ENCODE measurements at regions not wholly inside any gene's neighbourhood (a gene's known extent, or its start where the extent isn't known, plus 50 kb on each side); places are given as distances from the start of the nearest gene placed in this dataset.

DNA sequence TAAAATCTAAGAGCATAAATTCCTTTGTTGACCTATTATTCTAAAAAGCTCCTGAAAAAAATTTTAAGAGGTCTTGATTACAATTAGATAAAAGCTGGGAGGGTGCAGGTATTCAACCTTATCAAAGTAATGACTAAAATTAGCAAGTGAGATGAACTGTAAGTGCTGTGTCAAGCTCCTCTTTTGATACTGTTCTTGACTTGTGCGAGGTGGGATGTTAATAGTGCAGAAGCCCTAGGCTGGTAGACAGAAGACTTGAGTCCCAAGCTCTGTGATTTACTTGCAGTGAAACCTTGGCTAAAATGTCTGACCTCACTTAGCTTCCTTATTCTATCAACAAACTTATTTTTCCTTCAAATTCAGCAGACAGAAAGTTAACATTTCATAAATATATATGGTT, 637.5 kb downstream of the DSC3 start:
- Histone ChIP-seq H3K9ac (no peak overlapping the region), H3K4me3 (no peak overlapping the region), H4K20me1 (no peaks in the 10 kb centered on the region), H3K27me3 (no peaks in the 10 kb centered on the region), H3K4me2 (no peak overlapping the region), H3K36me3 (no peaks in the 10 kb centered on the region), H3K4me1 (peaks cover 0 to 12% (median 0%) of the 10 kb centered on the region in 10 experiments; a peak in 6 of 20 replicates), H3K9me3 (replicated peaks in 1 of 11) (peaks cover 7 to 22% (median 12%) of the 10 kb centered on the region in 11 experiments; a peak in 20 of 22 replicates), H3K27ac (no peak overlapping the region)
- TF ChIP-seq Cebpa-rat (IDR thresholded peaks at IDR 0.05): no peak

- Histone ChIP-seq H3K27ac (no peak overlapping the region), H4K20me1 (no peaks in the 10 kb centered on the region), H3K4me2 (no peak overlapping the region), H3K36me3 (no peaks in the 10 kb centered on the region), H3K9ac (no peak overlapping the region), H3K9me3 (replicated peaks in 1 of 11) (peaks cover 5 to 16% (median 7%) of the 10 kb centered on the region in 11 experiments; a peak in 20 of 22 replicates), H3K4me1 (peaks cover 0 to 12% (median 0%) of the 10 kb centered on the region in 10 experiments; a peak in 6 of 20 replicates), H3K4me3 (no peak overlapping the region), H3K27me3 (no peaks in the 10 kb centered on the region)
- TF ChIP-seq Cebpa-rat (IDR thresholded peaks at IDR 0.05): no peak
These were observed 638.1 kb downstream of the DSC3 start for GRCh38 chr18:30404422-30404821.

- no peak overlapping the region for H3K27ac ChIP-seq
- no peak overlapping the region for H3K4me2 ChIP-seq
- peaks cover 0 to 12% (median 0%) of the 10 kb centered on the region in 10 experiments; a peak in 6 of 20 replicates for H3K4me1 ChIP-seq
- H3K27me3 ChIP-seq: no peaks in the 10 kb centered on the region
- H3K9me3 ChIP-seq (replicated peaks in 1 of 11): peaks cover 0 to 4% (median 0%) of the 10 kb centered on the region in 11 experiments; a peak in 4 of 22 replicates
- no peak for TF ChIP-seq Cebpa-rat (IDR thresholded peaks at IDR 0.05)
- H4K20me1 ChIP-seq: no peaks in the 10 kb centered on the region
- no peak overlapping the region for H3K9ac ChIP-seq
- H3K36me3 ChIP-seq: no peaks in the 10 kb centered on the region
- H3K4me3 ChIP-seq: no peak overlapping the region
These were observed 639.3 kb downstream of the DSC3 start for GRCh38 chr18:30403278-30403677.

DNA sequence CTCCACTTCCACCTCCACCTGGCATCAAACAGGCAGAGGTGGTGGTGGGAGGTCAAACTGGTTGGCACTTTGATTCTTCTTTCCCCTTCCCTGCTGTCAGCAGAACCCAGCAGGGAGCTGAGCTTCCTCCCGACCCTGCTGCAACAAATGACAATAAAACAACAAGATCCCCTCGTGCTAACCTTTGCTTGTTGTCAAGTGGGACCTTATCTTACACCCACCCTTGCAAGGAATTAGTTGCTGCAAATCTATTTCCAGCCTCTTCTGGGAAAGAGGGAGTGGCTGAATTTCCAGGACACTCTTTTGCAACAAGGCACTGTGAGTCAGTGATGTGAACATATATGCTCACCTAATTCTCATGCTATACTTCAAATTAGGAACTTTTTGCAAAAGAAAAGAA, 655.1 kb downstream of the DSC3 start:
- H3K27ac ChIP-seq: no peak overlapping the region
- no peaks in the 10 kb centered on the region for H3K36me3 ChIP-seq
- no peaks in the 10 kb centered on the region for H3K9me3 ChIP-seq (replicated peaks in 1 of 11)
- TF ChIP-seq Cebpa-rat (IDR thresholded peaks at IDR 0.05): no peak
- no peaks in the 10 kb centered on the region for H3K27me3 ChIP-seq
- no peak overlapping the region for H3K9ac ChIP-seq
- H4K20me1 ChIP-seq: no peaks in the 10 kb centered on the region; a peak in 1 of 22 replicates
- H3K4me1 ChIP-seq: no peaks in the 10 kb centered on the region
- no peak overlapping the region for H3K4me3 ChIP-seq
- H3K4me2 ChIP-seq: no peak overlapping the region

GRCh38 chr18:30386624-30387023, 655.9 kb downstream of the DSC3 start:
- H3K9ac ChIP-seq: no peak overlapping the region
- TF ChIP-seq Cebpa-rat (IDR thresholded peaks at IDR 0.05): no peak
- H3K9me3 ChIP-seq (replicated peaks in 1 of 11): peaks cover 0 to 3% (median 0%) of the 10 kb centered on the region in 11 experiments; a peak in 1 of 22 replicates
- no peaks in the 10 kb centered on the region; a peak in 1 of 22 replicates for H4K20me1 ChIP-seq
- H3K27ac ChIP-seq: no peak overlapping the region
- no peaks in the 10 kb centered on the region for H3K4me1 ChIP-seq
- no peaks in the 10 kb centered on the region for H3K27me3 ChIP-seq
- no peak overlapping the region for H3K4me2 ChIP-seq
- no peak overlapping the region for H3K4me3 ChIP-seq
- no peaks in the 10 kb centered on the region for H3K36me3 ChIP-seq

DNA sequence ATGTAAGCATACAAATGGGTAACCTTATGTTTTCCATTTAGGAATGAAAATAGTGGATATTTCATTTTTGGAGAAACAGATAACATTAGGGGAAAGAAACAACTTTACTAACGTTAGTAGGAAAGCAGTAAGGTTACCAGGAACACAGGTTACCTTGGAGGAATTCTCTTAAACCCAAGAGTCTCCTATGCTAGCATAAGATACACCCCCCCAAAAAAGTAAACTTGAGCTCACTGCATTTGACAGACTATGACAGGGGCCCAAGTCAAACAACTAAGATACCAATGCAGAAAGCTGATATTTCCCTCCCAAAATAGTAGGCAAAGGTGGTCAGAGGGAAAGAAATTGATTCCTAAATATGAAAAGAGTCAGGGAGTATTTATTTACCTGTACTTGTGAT, 656.9 kb downstream of the DSC3 start:
- Histone ChIP-seq H3K4me3 (no peak overlapping the region), H3K4me1 (no peaks in the 10 kb centered on the region), H3K27me3 (no peaks in the 10 kb centered on the region), H3K27ac (no peak overlapping the region), H4K20me1 (no peaks in the 10 kb centered on the region; a peak in 1 of 22 replicates), H3K4me2 (no peak overlapping the region), H3K9me3 (replicated peaks in 1 of 11) (peaks cover 0 to 13% (median 0%) of the 10 kb centered on the region in 11 experiments; a peak in 4 of 22 replicates), H3K9ac (no peak overlapping the region), H3K36me3 (no peaks in the 10 kb centered on the region)
- no peak for TF ChIP-seq Cebpa-rat (IDR thresholded peaks at IDR 0.05)

GRCh38 chr18:30381826-30382225, 660.7 kb downstream of the DSC3 start:
- Histone ChIP-seq H3K36me3 (no peaks in the 10 kb centered on the region), H3K9me3 (replicated peaks in 1 of 11) (peaks cover 0 to 21% (median 0%) of the 10 kb centered on the region in 11 experiments; a peak in 5 of 22 replicates), H4K20me1 (no peaks in the 10 kb centered on the region; a peak in 1 of 22 replicates), H3K27ac (no peak overlapping the region), H3K4me1 (no peaks in the 10 kb centered on the region), H3K4me3 (no peak overlapping the region), H3K4me2 (no peak overlapping the region), H3K27me3 (no peaks in the 10 kb centered on the region), H3K9ac (no peak overlapping the region)
- no peak for TF ChIP-seq Cebpa-rat (IDR thresholded peaks at IDR 0.05)

- Histone ChIP-seq H3K4me3 (no peak overlapping the region), H3K9ac (no peak overlapping the region), H3K27me3 (no peaks in the 10 kb centered on the region), H3K4me2 (no peak overlapping the region), H4K20me1 (no peaks in the 10 kb centered on the region), H3K36me3 (no peaks in the 10 kb centered on the region), H3K27ac (no peak overlapping the region), H3K9me3 (replicated peaks in 1 of 11) (peaks cover 0 to 21% (median 0%) of the 10 kb centered on the region in 11 experiments; a peak in 5 of 22 replicates), H3K4me1 (no peaks in the 10 kb centered on the region)
- no peak for TF ChIP-seq Cebpa-rat (IDR thresholded peaks at IDR 0.05)
These were observed 664.4 kb downstream of the DSC3 start for GRCh38 chr18:30378097-30378496.

GRCh38 chr18:30376515-30376914, 666.0 kb downstream of the DSC3 start:
- Histone ChIP-seq H3K4me1 (no peaks in the 10 kb centered on the region), H3K4me3 (no peak overlapping the region), H4K20me1 (no peaks in the 10 kb centered on the region), H3K4me2 (no peak overlapping the region), H3K27ac (no peak overlapping the region), H3K9me3 (replicated peaks in 1 of 11) (peaks cover 0 to 17% (median 0%) of the 10 kb centered on the region in 11 experiments; a peak in 5 of 22 replicates), H3K27me3 (no peaks in the 10 kb centered on the region), H3K9ac (no peak overlapping the region), H3K36me3 (no peaks in the 10 kb centered on the region)
- no peak for TF ChIP-seq Cebpa-rat (IDR thresholded peaks at IDR 0.05)

DNA sequence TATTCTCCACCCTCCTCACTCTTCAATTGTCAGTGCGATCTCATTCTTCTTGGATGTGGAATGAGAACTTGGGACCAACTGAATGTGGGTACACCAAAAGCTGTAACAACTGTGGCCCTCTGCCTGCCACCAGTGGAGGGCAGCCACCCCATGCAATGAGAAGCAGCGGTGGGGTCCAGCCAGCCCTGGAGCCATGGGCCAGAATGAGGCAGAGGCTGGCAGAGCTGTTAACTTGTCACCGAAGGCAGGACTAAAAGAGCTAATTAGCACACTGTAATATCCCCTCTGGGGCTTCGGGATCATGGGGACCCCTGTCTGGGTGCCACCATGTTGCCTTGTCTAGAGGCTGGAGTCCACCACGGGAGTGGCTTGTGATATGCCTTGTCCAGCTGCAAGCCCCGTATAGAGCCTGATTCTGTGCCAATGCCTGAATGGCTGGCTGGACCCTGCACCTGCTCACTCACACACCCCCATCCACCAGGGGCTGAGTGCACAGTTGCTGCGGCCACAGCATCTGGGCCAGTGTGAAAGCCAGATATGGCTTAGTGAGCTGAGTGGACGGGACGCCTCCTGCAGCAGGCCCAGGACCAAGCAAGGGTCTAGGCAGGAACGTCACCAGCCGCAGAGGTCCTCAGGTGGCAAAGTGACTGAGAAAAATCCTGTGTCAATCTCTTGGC, 680.5 kb downstream of the DSC3 start:
- Histone ChIP-seq H3K4me3 (no peak overlapping the region), H3K9me3 (replicated peaks in 1 of 11) (no peaks in the 10 kb centered on the region), H4K20me1 (no peaks in the 10 kb centered on the region), H3K4me1 (no peaks in the 10 kb centered on the region), H3K9ac (no peak overlapping the region), H3K36me3 (no peaks in the 10 kb centered on the region), H3K4me2 (no peak overlapping the region), H3K27me3 (no peaks in the 10 kb centered on the region), H3K27ac (no peak overlapping the region)
- no peak for TF ChIP-seq Cebpa-rat (IDR thresholded peaks at IDR 0.05)

All from BLaER1 treated with 17β-estradiol and CSF1 and Interleukin-3, amounts not matched to agents 10 nM and 100 nM (cell line).